ENCODE measurements at regions not wholly inside any gene's neighbourhood (a gene's known extent, or its start where the extent isn't known, plus 50 kb on each side); places are given as distances from the start of the nearest gene placed in this dataset.
"Not testable (repeated sequence)": the region's sequence is repeated elsewhere in the genome, so short reads cannot be mapped to it uniquely, and the experiment has no call there.

DNA sequence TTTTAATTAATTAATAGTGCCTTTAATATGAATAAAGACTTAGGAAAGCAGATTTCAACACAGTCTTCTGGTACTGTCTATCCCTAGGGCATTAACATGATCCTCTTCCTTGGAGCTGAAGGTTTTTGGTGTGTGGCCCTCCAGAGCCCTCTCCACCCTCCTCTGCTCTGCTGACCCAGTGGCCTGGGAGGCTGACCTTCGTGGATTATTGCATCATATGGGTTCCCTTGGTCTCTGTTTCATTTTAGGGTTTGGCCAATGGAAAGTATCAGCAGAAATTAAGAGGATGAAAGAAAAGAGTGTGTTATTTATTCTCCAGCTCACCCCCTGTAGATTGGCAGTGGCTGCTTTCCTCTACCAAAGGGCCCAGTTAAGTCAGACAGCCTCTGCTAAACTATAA is 73.8 kb upstream of the KIF2A start:
- not testable (repeated sequence) for H3K4me1 ChIP-seq (ENCODE audit: insufficient read depth, low read length); H3K27me3 ChIP-seq (ENCODE audit: insufficient read depth, low read length); H3K36me3 ChIP-seq (ENCODE audit: insufficient read depth, low read length); H3K27ac ChIP-seq (ENCODE audit: low read depth, low read length); H3K9ac ChIP-seq (ENCODE audit: low read depth, low read length); H3K9me3 ChIP-seq (ENCODE audit: insufficient read depth, low read depth, low read length); H3K4me3 ChIP-seq (ENCODE audit: low read length)
- WGBS = no CpG with 5 or more reads among the region's 1 CpG

DNA sequence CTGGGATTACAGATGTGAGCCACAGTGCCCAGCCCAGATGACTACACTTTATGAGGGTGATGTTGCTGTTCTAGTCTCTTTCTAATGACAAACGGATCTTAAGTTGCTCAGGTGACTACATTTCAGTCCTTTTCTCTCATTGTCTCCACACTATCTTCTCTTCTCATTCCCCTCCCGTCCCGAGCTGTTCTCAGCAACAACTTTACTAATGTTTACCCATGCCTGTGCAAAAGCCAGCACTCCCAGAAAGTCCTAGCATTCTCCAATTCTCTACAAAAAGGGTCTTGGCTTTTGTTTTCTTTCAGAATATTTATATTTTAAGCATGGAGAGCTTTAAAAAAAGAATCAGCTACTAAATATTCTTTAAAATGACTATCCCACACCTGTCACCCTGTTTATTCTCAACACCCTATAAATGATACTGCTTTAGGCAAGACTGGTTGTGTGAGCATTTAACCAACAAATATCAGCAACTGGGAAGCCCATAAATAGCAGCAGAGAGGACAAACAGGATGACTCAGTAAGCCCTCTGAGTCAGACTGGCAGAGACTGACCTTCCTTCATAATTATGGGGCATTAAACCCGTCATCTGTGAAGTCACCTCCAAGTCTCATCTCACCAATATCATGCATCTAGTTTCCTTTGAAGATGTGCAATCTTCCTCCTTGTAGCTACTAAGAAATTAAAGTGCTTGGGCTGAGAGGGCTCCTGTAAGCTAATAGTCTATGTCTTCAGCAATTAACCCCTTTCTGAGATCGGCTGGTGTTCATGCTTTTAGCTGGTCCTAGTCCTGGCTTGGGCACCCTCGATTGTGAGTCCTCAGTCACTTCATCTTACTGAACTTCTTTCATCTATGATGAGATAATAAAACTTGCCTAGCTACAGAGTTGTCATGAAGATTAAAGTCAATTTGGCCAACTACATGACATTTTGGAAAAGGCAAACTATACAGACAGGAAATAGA is 72.6 kb upstream of the KIF2A start:
- WGBS = 84% methylated on average over 5 of the region's 6 CpGs
- not testable (repeated sequence) for H3K27ac ChIP-seq (ENCODE audit: low read depth, low read length); H3K9ac ChIP-seq (ENCODE audit: low read depth, low read length)

GRCh38 chr5:62236593-62236992 is 69.4 kb upstream of the KIF2A start:
- not testable (repeated sequence) for H3K27ac ChIP-seq (ENCODE audit: low read depth, low read length); H3K4me3 ChIP-seq (ENCODE audit: low read length)

More for the DNA sequence above, 72.6 kb upstream of the KIF2A start:
- not testable (repeated sequence) for H3K4me3 ChIP-seq (ENCODE audit: low read length); H3K27me3 ChIP-seq (ENCODE audit: insufficient read depth, low read length); H3K9me3 ChIP-seq (ENCODE audit: insufficient read depth, low read depth, low read length); H3K36me3 ChIP-seq (ENCODE audit: insufficient read depth, low read length); H3K4me1 ChIP-seq (ENCODE audit: insufficient read depth, low read length)

DNA sequence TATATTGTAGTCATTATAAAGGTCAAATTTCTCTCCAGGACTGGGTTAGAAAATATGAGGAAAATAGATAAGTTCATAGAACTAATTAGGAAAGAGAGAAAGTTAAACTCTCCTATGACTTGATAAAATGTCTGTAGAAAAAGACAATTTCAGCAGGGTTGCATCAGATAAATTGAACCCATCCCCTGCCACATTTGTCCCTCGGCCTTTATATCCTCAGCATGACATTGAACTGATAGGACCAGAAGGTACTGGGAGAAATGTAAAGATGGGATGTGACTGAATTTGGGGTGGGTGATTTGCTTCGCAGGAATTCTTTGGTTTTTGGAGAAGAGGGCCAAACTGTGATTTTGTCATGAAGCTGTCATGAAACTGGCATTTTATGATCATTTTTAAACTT is 68.1 kb upstream of the KIF2A start:
- not testable (repeated sequence) for H3K4me1 ChIP-seq (ENCODE audit: insufficient read depth, low read length); H3K9ac ChIP-seq (ENCODE audit: low read depth, low read length); H3K27me3 ChIP-seq (ENCODE audit: insufficient read depth, low read length); H3K36me3 ChIP-seq (ENCODE audit: insufficient read depth, low read length); H3K4me3 ChIP-seq (ENCODE audit: low read length); H3K27ac ChIP-seq (ENCODE audit: low read depth, low read length); H3K9me3 ChIP-seq (ENCODE audit: insufficient read depth, low read depth, low read length)
- WGBS = 92% methylated on average over 2 of the region's 2 CpGs

More at GRCh38 chr5:62236593-62236992, 69.4 kb upstream of the KIF2A start:
- H3K36me3 ChIP-seq (ENCODE audit: insufficient read depth, low read length); H3K4me1 ChIP-seq (ENCODE audit: insufficient read depth, low read length); H3K27me3 ChIP-seq (ENCODE audit: insufficient read depth, low read length); H3K9me3 ChIP-seq (ENCODE audit: insufficient read depth, low read depth, low read length); H3K9ac ChIP-seq (ENCODE audit: low read depth, low read length): not testable (repeated sequence)
- WGBS = 56% methylated on average over 7 of the region's 7 CpGs

GRCh38 chr5:62238584-62238983 is 67.4 kb upstream of the KIF2A start:
- H3K9me3 ChIP-seq (ENCODE audit: insufficient read depth, low read depth, low read length); H3K36me3 ChIP-seq (ENCODE audit: insufficient read depth, low read length); H3K27me3 ChIP-seq (ENCODE audit: insufficient read depth, low read length); H3K9ac ChIP-seq (ENCODE audit: low read depth, low read length); H3K27ac ChIP-seq (ENCODE audit: low read depth, low read length); H3K4me1 ChIP-seq (ENCODE audit: insufficient read depth, low read length); H3K4me3 ChIP-seq (ENCODE audit: low read length): not testable (repeated sequence)
- WGBS = 83% methylated on average over 1 of the region's 3 CpGs

DNA sequence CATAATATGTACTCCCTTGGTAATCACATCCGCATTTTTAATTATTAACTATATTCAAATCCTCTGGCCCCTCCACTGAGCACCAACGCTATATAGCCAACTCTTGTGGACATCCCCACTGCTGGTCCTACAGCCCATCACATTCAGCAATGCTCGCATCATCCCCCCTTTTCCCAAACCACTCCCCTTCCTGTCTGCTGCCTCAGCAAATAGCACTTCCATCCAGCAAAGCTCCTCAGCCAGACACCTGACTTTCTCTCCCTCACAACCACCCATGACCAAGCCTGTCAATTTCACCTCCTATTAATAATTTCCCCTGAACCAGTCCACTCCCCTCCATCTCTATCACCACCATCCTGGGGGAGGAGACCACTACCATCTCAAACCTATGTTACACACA is 65.5 kb upstream of the KIF2A start:
- H3K27me3 ChIP-seq (ENCODE audit: insufficient read depth, low read length); H3K4me1 ChIP-seq (ENCODE audit: insufficient read depth, low read length); H3K9ac ChIP-seq (ENCODE audit: low read depth, low read length); H3K27ac ChIP-seq (ENCODE audit: low read depth, low read length); H3K4me3 ChIP-seq (ENCODE audit: low read length); H3K36me3 ChIP-seq (ENCODE audit: insufficient read depth, low read length); H3K9me3 ChIP-seq (ENCODE audit: insufficient read depth, low read depth, low read length): not testable (repeated sequence)
- 94% methylated on average over 3 of the region's 3 CpGs for WGBS

DNA sequence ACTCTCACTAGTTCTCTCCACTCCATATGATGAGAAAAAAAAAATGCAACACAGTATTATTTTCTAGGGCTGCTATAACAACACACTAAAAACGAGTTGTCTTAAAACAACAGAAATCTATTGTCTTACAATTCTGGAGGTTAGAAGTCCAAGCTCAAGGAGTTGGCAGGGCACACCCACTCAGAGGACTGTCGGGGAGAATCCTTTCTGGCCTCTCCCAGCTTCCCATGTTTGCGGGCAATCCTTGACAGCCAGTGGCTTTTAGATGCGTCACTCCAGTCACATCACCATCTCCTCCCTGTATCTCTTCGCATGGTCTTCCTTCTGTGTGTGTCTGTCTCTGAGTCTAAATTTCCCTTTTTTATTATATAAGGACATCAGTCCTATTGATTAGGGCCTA is 64.0 kb upstream of the KIF2A start:
- H3K36me3 ChIP-seq (ENCODE audit: insufficient read depth, low read length); H3K9me3 ChIP-seq (ENCODE audit: insufficient read depth, low read depth, low read length); H3K27me3 ChIP-seq (ENCODE audit: insufficient read depth, low read length); H3K9ac ChIP-seq (ENCODE audit: low read depth, low read length); H3K4me3 ChIP-seq (ENCODE audit: low read length); H3K27ac ChIP-seq (ENCODE audit: low read depth, low read length); H3K4me1 ChIP-seq (ENCODE audit: insufficient read depth, low read length): not testable (repeated sequence)
- WGBS = 86% methylated on average over 5 of the region's 5 CpGs

- not testable (repeated sequence) for H3K9ac ChIP-seq (ENCODE audit: low read depth, low read length); H3K27me3 ChIP-seq (ENCODE audit: insufficient read depth, low read length); H3K36me3 ChIP-seq (ENCODE audit: insufficient read depth, low read length); H3K9me3 ChIP-seq (ENCODE audit: insufficient read depth, low read depth, low read length); H3K4me1 ChIP-seq (ENCODE audit: insufficient read depth, low read length); H3K27ac ChIP-seq (ENCODE audit: low read depth, low read length); H3K4me3 ChIP-seq (ENCODE audit: low read length)
- 96% methylated on average over 2 of the region's 2 CpGs for WGBS
These were observed 63.0 kb upstream of the KIF2A start for GRCh38 chr5:62243046-62243445.

- not testable (repeated sequence) for H3K36me3 ChIP-seq (ENCODE audit: insufficient read depth, low read length); H3K27me3 ChIP-seq (ENCODE audit: insufficient read depth, low read length); H3K4me1 ChIP-seq (ENCODE audit: insufficient read depth, low read length); H3K27ac ChIP-seq (ENCODE audit: low read depth, low read length); H3K9me3 ChIP-seq (ENCODE audit: insufficient read depth, low read depth, low read length); H3K4me3 ChIP-seq (ENCODE audit: low read length); H3K9ac ChIP-seq (ENCODE audit: low read depth, low read length)
- 93% methylated on average over 6 of the region's 6 CpGs for WGBS
These were observed 57.8 kb upstream of the KIF2A start for GRCh38 chr5:62248192-62248591.

DNA sequence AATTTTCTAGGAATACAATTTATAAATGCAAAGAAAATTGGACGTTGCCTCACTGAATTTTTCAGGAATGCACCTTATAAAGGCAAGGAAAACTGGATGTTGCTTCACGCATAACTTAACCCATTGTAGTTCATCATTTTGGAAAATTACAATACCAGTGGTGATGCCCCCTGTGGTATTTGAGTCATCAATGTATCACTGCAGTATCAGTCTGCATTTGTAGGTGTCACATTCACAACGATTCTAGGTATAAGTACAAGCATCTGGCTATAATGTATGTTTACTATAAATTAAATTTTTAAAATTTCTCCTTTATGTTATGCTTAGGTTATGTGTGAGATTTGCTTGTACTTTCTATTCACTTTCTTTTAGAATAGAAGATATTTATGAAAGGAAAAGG is 55.9 kb upstream of the KIF2A start:
- WGBS = 100% methylated on average over 2 of the region's 3 CpGs
- H3K27me3 ChIP-seq (ENCODE audit: insufficient read depth, low read length); H3K36me3 ChIP-seq (ENCODE audit: insufficient read depth, low read length); H3K27ac ChIP-seq (ENCODE audit: low read depth, low read length); H3K9ac ChIP-seq (ENCODE audit: low read depth, low read length); H3K9me3 ChIP-seq (ENCODE audit: insufficient read depth, low read depth, low read length); H3K4me3 ChIP-seq (ENCODE audit: low read length); H3K4me1 ChIP-seq (ENCODE audit: insufficient read depth, low read length): not testable (repeated sequence)

- H3K36me3 ChIP-seq (ENCODE audit: insufficient read depth, low read length) = not testable (repeated sequence)
These were observed 55.1 kb upstream of the KIF2A start for GRCh38 chr5:62250919-62251318.

GRCh38 chr5:62252519-62252918 is 53.5 kb upstream of the KIF2A start:
- H3K9me3 ChIP-seq (ENCODE audit: insufficient read depth, low read depth, low read length); H3K36me3 ChIP-seq (ENCODE audit: insufficient read depth, low read length); H3K4me1 ChIP-seq (ENCODE audit: insufficient read depth, low read length); H3K4me3 ChIP-seq (ENCODE audit: low read length); H3K27ac ChIP-seq (ENCODE audit: low read depth, low read length); H3K9ac ChIP-seq (ENCODE audit: low read depth, low read length); H3K27me3 ChIP-seq (ENCODE audit: insufficient read depth, low read length): not testable (repeated sequence)
- 97% methylated on average over 2 of the region's 2 CpGs for WGBS

More at GRCh38 chr5:62250919-62251318, 55.1 kb upstream of the KIF2A start:
- H3K9me3 ChIP-seq (ENCODE audit: insufficient read depth, low read depth, low read length); H3K9ac ChIP-seq (ENCODE audit: low read depth, low read length); H3K4me1 ChIP-seq (ENCODE audit: insufficient read depth, low read length); H3K27ac ChIP-seq (ENCODE audit: low read depth, low read length); H3K4me3 ChIP-seq (ENCODE audit: low read length); H3K27me3 ChIP-seq (ENCODE audit: insufficient read depth, low read length): not testable (repeated sequence)
- WGBS = 92% methylated on average over 4 of the region's 4 CpGs
